GM23338 (cell line): ENCODE measurements at regions not wholly inside any gene's neighbourhood (a gene's known extent, or its start where the extent isn't known, plus 50 kb on each side); places are given as distances from the start of the nearest gene placed in this dataset.
A peak's percentile ranks its signal among the peaks of the same experiment; 100 is the strongest.

ENCODE experiments used
- ATAC-seq: fragments of 200-7000 bp; cut with Tn5 transposase; 3 replicates; pipeline ENCODE4 v1.9.1; 2020
- DNase-seq: peaks from one replicate; pipeline ENCODE4 v3.0.0-alpha.2; 2015; ENCODE audit warnings: low spot score
- H2AFZ ChIP-seq: fragments of 200-600 bp; sonication (generic); 2 replicates; pipeline ENCODE4 v1.8.0; 2016; ENCODE audit warnings: antibody characterized with exemption, mild to moderate bottlenecking, moderate library complexity
- H3F3A ChIP-seq: fragments of 200-600 bp; sonication (generic); replicated peaks from 2 replicates; pipeline ENCODE4 v1.8.0; 2017; ENCODE audit warnings: antibody characterized with exemption, mixed run types, low read depth
- H3K27ac ChIP-seq: fragments of 200-600 bp; sonication (generic); 2 replicates; pipeline ENCODE4 v1.6.1; 2016; ENCODE audit warnings: low read depth
- H3K27me3 ChIP-seq: fragments of 200-600 bp; sonication (generic); 2 replicates; pipeline ENCODE4 v1.8.0; 2016; ENCODE audit warnings: mild to moderate bottlenecking, mixed run types, moderate library complexity; ENCODE audit not compliant: insufficient read depth
- H3K36me3 ChIP-seq: fragments of 200-600 bp; sonication (generic); 2 replicates; pipeline ENCODE4 v1.8.0; 2016; ENCODE audit warnings: mild to moderate bottlenecking; ENCODE audit not compliant: insufficient read depth
- H3K4me1 ChIP-seq: fragments of 200-600 bp; sonication (generic); 2 replicates; pipeline ENCODE4 v1.8.0; 2016; ENCODE audit warnings: mild to moderate bottlenecking, moderate library complexity; ENCODE audit not compliant: insufficient read depth
- H3K4me2 ChIP-seq: fragments of 200-600 bp; sonication (generic); 2 replicates; pipeline ENCODE4 v1.7.1; 2017; ENCODE audit warnings: mixed run types
- H3K4me3 ChIP-seq: fragments of 200-600 bp; sonication (generic); 2 replicates; pipeline ENCODE4 v1.6.1; 2016; ENCODE audit warnings: mixed run types
- H3K79me2 ChIP-seq: fragments of 200-600 bp; sonication (generic); replicated peaks from 2 replicates; pipeline ENCODE4 v1.8.0; 2017; ENCODE audit warnings: mild to moderate bottlenecking; ENCODE audit not compliant: insufficient read depth
- H3K9me2 ChIP-seq: fragments of 200-600 bp; sonication (generic); 2 replicates; pipeline ENCODE4 v1.8.0; 2017; ENCODE audit not compliant: insufficient read depth
- H4K20me1 ChIP-seq: fragments of 200-600 bp; sonication (generic); replicated peaks from 2 replicates; pipeline ENCODE4 v1.8.0; 2017; ENCODE audit warnings: mild to moderate bottlenecking; ENCODE audit not compliant: insufficient read depth
- H3K27ac Mint-ChIP-seq: 2 replicates; pipeline ENCODE4 v1.8.0; 2020; ENCODE audit warnings: inconsistent platforms, mild to moderate bottlenecking, moderate library complexity, mixed read lengths
- H3K27me3 Mint-ChIP-seq: 3 replicates; pipeline ENCODE4 v1.8.0; 2022; ENCODE audit warnings: low read depth, mild to moderate bottlenecking, moderate library complexity, mixed read lengths, inconsistent platforms; ENCODE audit not compliant: insufficient read depth, poor library complexity
- H3K36me3 Mint-ChIP-seq: 3 replicates; pipeline ENCODE4 v1.8.0; 2021; ENCODE audit warnings: low read depth, mild to moderate bottlenecking, inconsistent platforms, moderate library complexity, mixed read lengths
- H3K4me1 Mint-ChIP-seq: 3 replicates; pipeline ENCODE4 v1.8.0; 2020; ENCODE audit warnings: mild to moderate bottlenecking, inconsistent platforms, mixed read lengths
- H3K4me3 Mint-ChIP-seq: 3 replicates; pipeline ENCODE4 v1.8.0; 2021; ENCODE audit warnings: moderate library complexity, mild to moderate bottlenecking, inconsistent platforms, mixed read lengths
- H3K9me3 Mint-ChIP-seq: 3 replicates; pipeline ENCODE4 v1.8.0; 2020; ENCODE audit warnings: moderate library complexity, mild to moderate bottlenecking, inconsistent platforms, mixed read lengths
- CREB1 ChIP-seq: fragments of 250-450 bp; sonication (Bioruptor Pico); IDR thresholded peaks from 2 replicates; pipeline ENCODE4 v1.5.0; 2020; ENCODE audit warnings: low read depth, mild to moderate bottlenecking, moderate library complexity
- EZH2 ChIP-seq: fragments of 200-600 bp; sonication (generic); IDR thresholded peaks from one replicate; pipeline ENCODE4 v1.8.0; 2017; ENCODE audit warnings: antibody characterized with exemption, mild to moderate bottlenecking, low read depth; ENCODE audit not compliant: unreplicated experiment
- EZH2phosphoT487 ChIP-seq: fragments of 200-600 bp; sonication (generic); IDR thresholded peaks from one replicate; pipeline ENCODE4 v1.8.1; 2018; ENCODE audit warnings: antibody characterized with exemption; ENCODE audit not compliant: unreplicated experiment
- NANOG ChIP-seq: IDR thresholded peaks from 2 replicates; pipeline ENCODE4 v1.6.1; 2016; ENCODE audit warnings: antibody characterized with exemption, borderline replicate concordance
- STAT1 ChIP-seq: IDR thresholded peaks from one replicate; pipeline ENCODE4 v1.6.1; 2016; ENCODE audit warnings: antibody characterized with exemption; ENCODE audit not compliant: unreplicated experiment
- ZNF114 ChIP-seq: fragments of 250-450 bp; sonication (Bioruptor Pico); IDR thresholded peaks from 2 replicates; pipeline ENCODE4 v1.5.0; 2020; ENCODE audit warnings: mild to moderate bottlenecking, moderate library complexity
- ZNF331 ChIP-seq: fragments of 250-450 bp; sonication (Bioruptor Pico); IDR thresholded peaks from 2 replicates; pipeline ENCODE4 v1.5.0; 2020; ENCODE audit warnings: low read depth, mild to moderate bottlenecking, moderate library complexity
- TF ChIP-seq, protein P1 (sequence below): fragments of 250-450 bp; sonication (Bioruptor Pico); IDR thresholded peaks from 2 replicates; pipeline ENCODE4 v1.5.0; 2020; ENCODE audit warnings: mild to moderate bottlenecking, moderate library complexity
- TF ChIP-seq, protein P2 (sequence below), 2 experiments: fragments of 200-600 bp in 1 of 2; sonication (generic) in 1 of 2; conservative IDR thresholded peaks; 2 replicates each; pipeline versions ENCODE4 v1.5.1 to v1.6.1; 2016 to 2017; ENCODE audit warnings: antibody characterized with exemption in 2 of 2, low read depth in 2 of 2, mild to moderate bottlenecking in 2 of 2, moderate library complexity in 1 of 2

DNA sequence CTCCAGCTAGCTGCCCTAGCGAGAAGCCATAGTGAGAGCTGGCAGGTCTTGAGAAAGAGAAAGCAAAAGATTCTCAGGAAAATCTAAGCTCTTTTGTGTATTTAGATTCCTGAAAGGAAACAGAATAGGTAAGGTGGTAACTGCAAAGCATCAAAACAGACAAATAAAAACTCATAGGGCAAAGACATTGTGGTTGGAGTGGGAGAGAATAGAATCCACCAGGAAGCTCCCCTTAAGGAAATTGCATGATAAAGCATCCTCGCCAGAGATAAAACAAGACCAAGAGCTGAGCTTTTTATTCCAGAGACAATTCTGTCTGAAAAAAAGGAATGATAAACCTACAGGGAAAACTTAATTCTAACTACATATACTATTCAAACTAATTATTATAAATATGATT lies 232.6 kb downstream of the SI start (continued):
- TF ChIP-seq, protein P1, sequence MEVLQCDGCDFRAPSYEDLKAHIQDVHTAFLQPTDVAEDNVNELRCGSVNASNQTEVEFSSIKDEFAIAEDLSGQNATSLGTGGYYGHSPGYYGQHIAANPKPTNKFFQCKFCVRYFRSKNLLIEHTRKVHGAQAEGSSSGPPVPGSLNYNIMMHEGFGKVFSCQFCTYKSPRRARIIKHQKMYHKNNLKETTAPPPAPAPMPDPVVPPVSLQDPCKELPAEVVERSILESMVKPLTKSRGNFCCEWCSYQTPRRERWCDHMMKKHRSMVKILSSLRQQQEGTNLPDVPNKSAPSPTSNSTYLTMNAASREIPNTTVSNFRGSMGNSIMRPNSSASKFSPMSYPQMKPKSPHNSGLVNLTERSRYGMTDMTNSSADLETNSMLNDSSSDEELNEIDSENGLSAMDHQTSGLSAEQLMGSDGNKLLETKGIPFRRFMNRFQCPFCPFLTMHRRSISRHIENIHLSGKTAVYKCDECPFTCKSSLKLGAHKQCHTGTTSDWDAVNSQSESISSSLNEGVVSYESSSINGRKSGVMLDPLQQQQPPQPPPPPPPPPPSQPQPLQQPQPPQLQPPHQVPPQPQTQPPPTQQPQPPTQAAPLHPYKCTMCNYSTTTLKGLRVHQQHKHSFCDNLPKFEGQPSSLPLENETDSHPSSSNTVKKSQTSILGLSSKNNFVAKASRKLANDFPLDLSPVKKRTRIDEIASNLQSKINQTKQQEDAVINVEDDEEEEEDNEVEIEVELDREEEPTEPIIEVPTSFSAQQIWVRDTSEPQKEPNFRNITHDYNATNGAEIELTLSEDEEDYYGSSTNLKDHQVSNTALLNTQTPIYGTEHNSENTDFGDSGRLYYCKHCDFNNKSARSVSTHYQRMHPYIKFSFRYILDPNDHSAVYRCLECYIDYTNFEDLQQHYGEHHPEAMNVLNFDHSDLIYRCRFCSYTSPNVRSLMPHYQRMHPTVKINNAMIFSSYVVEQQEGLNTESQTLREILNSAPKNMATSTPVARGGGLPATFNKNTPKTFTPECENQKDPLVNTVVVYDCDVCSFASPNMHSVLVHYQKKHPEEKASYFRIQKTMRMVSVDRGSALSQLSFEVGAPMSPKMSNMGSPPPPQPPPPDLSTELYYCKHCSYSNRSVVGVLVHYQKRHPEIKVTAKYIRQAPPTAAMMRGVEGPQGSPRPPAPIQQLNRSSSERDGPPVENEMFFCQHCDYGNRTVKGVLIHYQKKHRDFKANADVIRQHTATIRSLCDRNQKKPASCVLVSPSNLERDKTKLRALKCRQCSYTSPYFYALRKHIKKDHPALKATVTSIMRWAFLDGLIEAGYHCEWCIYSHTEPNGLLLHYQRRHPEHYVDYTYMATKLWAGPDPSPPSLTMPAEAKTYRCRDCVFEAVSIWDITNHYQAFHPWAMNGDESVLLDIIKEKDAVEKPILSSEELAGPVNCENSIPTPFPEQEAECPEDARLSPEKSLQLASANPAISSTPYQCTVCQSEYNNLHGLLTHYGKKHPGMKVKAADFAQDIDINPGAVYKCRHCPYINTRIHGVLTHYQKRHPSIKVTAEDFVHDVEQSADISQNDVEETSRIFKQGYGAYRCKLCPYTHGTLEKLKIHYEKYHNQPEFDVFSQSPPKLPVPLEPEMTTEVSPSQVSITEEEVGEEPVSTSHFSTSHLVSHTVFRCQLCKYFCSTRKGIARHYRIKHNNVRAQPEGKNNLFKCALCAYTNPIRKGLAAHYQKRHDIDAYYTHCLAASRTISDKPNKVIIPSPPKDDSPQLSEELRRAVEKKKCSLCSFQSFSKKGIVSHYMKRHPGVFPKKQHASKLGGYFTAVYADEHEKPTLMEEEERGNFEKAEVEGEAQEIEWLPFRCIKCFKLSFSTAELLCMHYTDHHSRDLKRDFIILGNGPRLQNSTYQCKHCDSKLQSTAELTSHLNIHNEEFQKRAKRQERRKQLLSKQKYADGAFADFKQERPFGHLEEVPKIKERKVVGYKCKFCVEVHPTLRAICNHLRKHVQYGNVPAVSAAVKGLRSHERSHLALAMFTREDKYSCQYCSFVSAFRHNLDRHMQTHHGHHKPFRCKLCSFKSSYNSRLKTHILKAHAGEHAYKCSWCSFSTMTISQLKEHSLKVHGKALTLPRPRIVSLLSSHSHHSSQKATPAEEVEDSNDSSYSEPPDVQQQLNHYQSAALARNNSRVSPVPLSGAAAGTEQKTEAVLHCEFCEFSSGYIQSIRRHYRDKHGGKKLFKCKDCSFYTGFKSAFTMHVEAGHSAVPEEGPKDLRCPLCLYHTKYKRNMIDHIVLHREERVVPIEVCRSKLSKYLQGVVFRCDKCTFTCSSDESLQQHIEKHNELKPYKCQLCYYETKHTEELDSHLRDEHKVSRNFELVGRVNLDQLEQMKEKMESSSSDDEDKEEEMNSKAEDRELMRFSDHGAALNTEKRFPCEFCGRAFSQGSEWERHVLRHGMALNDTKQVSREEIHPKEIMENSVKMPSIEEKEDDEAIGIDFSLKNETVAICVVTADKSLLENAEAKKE (CRISPR knock-in tag), result no peak
- no peak for TF ChIP-seq ZNF114 (CRISPR knock-in tag)

DNA sequence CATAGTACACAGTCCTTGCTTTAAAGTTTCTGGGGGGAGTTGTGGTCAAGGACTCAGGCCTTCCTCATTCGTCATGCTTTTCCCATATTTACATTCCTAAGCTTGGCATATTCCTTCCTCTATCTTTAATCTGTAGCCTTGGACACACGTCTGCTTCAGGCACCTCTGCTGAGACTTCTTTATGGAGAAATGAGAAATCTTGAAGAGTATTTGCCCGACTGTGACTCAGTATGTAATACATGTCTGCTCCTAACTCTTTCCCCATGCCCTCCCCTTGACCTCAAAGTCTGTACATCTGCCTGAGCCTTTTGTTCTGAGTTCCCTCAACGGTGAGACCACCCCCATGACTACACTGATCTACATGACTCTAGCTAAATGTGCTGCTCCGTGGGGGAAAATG lies 246.1 kb downstream of the SI start:
- Histone ChIP-seq H3K4me1 (no peaks in the 10 kb centered on the region), H3K27ac (no peak overlapping the region), H4K20me1 (no peaks in the 10 kb centered on the region), H3K9me2 (no peaks in the 10 kb centered on the region), H3K27me3 (no peaks in the 10 kb centered on the region), H3K79me2 (no peaks in the 10 kb centered on the region), H3K4me3 (no peak overlapping the region), H3K4me2 (no peak overlapping the region), H2AFZ (peak overlapping the region; percentile 23; the same call in 1 of the 2 replicates), H3F3A (no peaks in the 10 kb centered on the region), H3K36me3 (no peaks in the 10 kb centered on the region)
- Mint-ChIP-seq H3K4me1 (no peaks in the 10 kb centered on the region), H3K27me3 (no peaks in the 10 kb centered on the region), H3K27ac (no peak overlapping the region), H3K4me3 (no peak overlapping the region), H3K36me3 (no peaks in the 10 kb centered on the region), H3K9me3 (no peaks in the 10 kb centered on the region)
- no peak for TF ChIP-seq STAT1
- TF ChIP-seq, protein P1 (CRISPR knock-in tag), result no peak
- TF ChIP-seq, protein P2, sequence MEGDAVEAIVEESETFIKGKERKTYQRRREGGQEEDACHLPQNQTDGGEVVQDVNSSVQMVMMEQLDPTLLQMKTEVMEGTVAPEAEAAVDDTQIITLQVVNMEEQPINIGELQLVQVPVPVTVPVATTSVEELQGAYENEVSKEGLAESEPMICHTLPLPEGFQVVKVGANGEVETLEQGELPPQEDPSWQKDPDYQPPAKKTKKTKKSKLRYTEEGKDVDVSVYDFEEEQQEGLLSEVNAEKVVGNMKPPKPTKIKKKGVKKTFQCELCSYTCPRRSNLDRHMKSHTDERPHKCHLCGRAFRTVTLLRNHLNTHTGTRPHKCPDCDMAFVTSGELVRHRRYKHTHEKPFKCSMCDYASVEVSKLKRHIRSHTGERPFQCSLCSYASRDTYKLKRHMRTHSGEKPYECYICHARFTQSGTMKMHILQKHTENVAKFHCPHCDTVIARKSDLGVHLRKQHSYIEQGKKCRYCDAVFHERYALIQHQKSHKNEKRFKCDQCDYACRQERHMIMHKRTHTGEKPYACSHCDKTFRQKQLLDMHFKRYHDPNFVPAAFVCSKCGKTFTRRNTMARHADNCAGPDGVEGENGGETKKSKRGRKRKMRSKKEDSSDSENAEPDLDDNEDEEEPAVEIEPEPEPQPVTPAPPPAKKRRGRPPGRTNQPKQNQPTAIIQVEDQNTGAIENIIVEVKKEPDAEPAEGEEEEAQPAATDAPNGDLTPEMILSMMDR (conservative IDR thresholded peaks at IDR 0.05; ENCODE audit: low read depth in 2 of 2), result no peak
- TF ChIP-seq EZH2phosphoT487, result no peak
- TF ChIP-seq CREB1, result no peak
- no peak for TF ChIP-seq NANOG
- no peak for TF ChIP-seq EZH2
- TF ChIP-seq ZNF331, result no peak
- DNase-seq (no peak), ATAC-seq (no peak)
